Liver (tissue), 8 donors: ENCODE measurements at regions not wholly inside any gene's neighbourhood (a gene's known extent, or its start where the extent isn't known, plus 50 kb on each side); places are given as distances from the start of the nearest gene placed in this dataset.

Experiments
- DNase-seq: peaks from one replicate; pipeline ENCODE4 v3.0.0-alpha.2; 2017; ENCODE audit warnings: low spot score
- H3K27ac ChIP-seq, 2 donors: one replicate each; pipeline ENCODE4 v1.7.0; 2013; ENCODE audit warnings: inconsistent platforms in 2 of 2, low read length in 2 of 2, control low read depth in 1 of 2, low read depth in 1 of 2, mild to moderate bottlenecking in 1 of 2
- H3K27me3 ChIP-seq, 4 donors: one replicate each; pipeline versions ENCODE4 v1.6.1 to v1.7.0; 2013; ENCODE audit warnings: low read length in 3 of 4, inconsistent platforms in 1 of 4, mild to moderate bottlenecking in 1 of 4, moderate library complexity in 1 of 4; ENCODE audit not compliant: control insufficient read depth in 4 of 4, insufficient read depth in 4 of 4
- H3K36me3 ChIP-seq, 4 donors: one replicate each; pipeline versions ENCODE4 v1.6.1 to v1.7.0; 2013; ENCODE audit warnings: low read length in 3 of 4, mild to moderate bottlenecking in 3 of 4, low read depth in 1 of 4, moderate library complexity in 1 of 4; ENCODE audit not compliant: control insufficient read depth in 4 of 4, insufficient read depth in 3 of 4
- H3K4me1 ChIP-seq, 4 donors: one replicate each; pipeline versions ENCODE4 v1.6.1 to v1.7.0; 2013; ENCODE audit warnings: low read length in 3 of 4, mild to moderate bottlenecking in 3 of 4, moderate library complexity in 1 of 4; ENCODE audit not compliant: control insufficient read depth in 4 of 4, insufficient read depth in 4 of 4
- H3K4me3 ChIP-seq, 3 donors: one replicate each; pipeline versions ENCODE4 v1.6.1 to v1.7.0; 2013; ENCODE audit warnings: low read length in 3 of 3, control low read depth in 1 of 3, low read depth in 1 of 3, mild to moderate bottlenecking in 1 of 3
- H3K9ac ChIP-seq, 2 donors: one replicate each; pipeline ENCODE4 v1.7.0; 2013; ENCODE audit warnings: low read length in 2 of 2, mild to moderate bottlenecking in 2 of 2, moderate library complexity in 2 of 2, control low read depth in 1 of 2, low read depth in 1 of 2
- H3K9me3 ChIP-seq, 4 donors: one replicate each; pipeline versions ENCODE4 v1.6.1 to v1.7.0; 2013; ENCODE audit warnings: low read length in 3 of 4; ENCODE audit not compliant: control insufficient read depth in 4 of 4
- ATF3 ChIP-seq: IDR thresholded peaks from 2 replicates; pipeline ENCODE4 v1.6.1; 2016; ENCODE audit warnings: antibody characterized with exemption
- CTCF ChIP-seq: fragments of 150-350 bp; IDR thresholded peaks from 2 replicates; pipeline ENCODE4 v1.5.1; 2017; ENCODE audit warnings: improper control_type of control experiment, low read depth, low read length; ENCODE audit not compliant: missing input control
- EGR1 ChIP-seq, 2 donors: IDR thresholded peaks; 2 replicates each; pipeline ENCODE4 v1.6.1; 2016 to 2018; ENCODE audit warnings: antibody characterized with exemption in 2 of 2, low read depth in 2 of 2
- GABPA ChIP-seq, 2 donors: IDR thresholded peaks in 1 of 2; conservative IDR thresholded peaks in 1 of 2; 2 replicates each; pipeline ENCODE4 v1.6.1; 2016; ENCODE audit warnings: antibody characterized with exemption in 2 of 2, mild to moderate bottlenecking in 1 of 2, moderate library complexity in 1 of 2
- HNF4A ChIP-seq, 2 donors: conservative IDR thresholded peaks; 2 replicates each; pipeline ENCODE4 v1.6.1; 2016; ENCODE audit warnings: antibody characterized with exemption in 2 of 2, mild to moderate bottlenecking in 2 of 2
- JUND ChIP-seq, 2 donors: IDR thresholded peaks; 2 replicates each; pipeline ENCODE4 v1.6.1; 2016; ENCODE audit warnings: antibody characterized with exemption in 2 of 2
- MAX ChIP-seq: IDR thresholded peaks from 2 replicates; pipeline ENCODE4 v1.6.1; 2016; ENCODE audit warnings: antibody characterized with exemption
- NR2F2 ChIP-seq: IDR thresholded peaks from 2 replicates; pipeline ENCODE4 v1.6.1; 2016; ENCODE audit warnings: antibody characterized with exemption
- RAD21 ChIP-seq, 2 donors: IDR thresholded peaks; 2 replicates each; pipeline ENCODE4 v1.6.1; 2016; ENCODE audit warnings: antibody characterized with exemption in 2 of 2, mild to moderate bottlenecking in 2 of 2
- REST ChIP-seq: IDR thresholded peaks from 2 replicates; pipeline ENCODE4 v1.6.1; 2016; ENCODE audit warnings: antibody characterized with exemption, mild to moderate bottlenecking
- RXRA ChIP-seq, 2 donors: IDR thresholded peaks; 2 replicates each; pipeline ENCODE4 v1.6.1; 2017 to 2018; ENCODE audit warnings: antibody characterized with exemption in 2 of 2, mild to moderate bottlenecking in 1 of 2
- SP1 ChIP-seq: IDR thresholded peaks from 2 replicates; pipeline ENCODE4 v1.6.1; 2018; ENCODE audit warnings: antibody characterized with exemption, mild to moderate bottlenecking
- TAF1 ChIP-seq: conservative IDR thresholded peaks from 2 replicates; pipeline ENCODE4 v1.6.1; 2016; ENCODE audit warnings: antibody characterized with exemption, mild to moderate bottlenecking
- ZBTB33 ChIP-seq: IDR thresholded peaks from 2 replicates; pipeline ENCODE4 v1.6.1; 2016; ENCODE audit warnings: antibody characterized with exemption
- WGBS: extraction: QIAGEN DNeasy Blood & Tissue Kit; methylation state at CpG from one replicate; pipeline ENCODE4 v1.1.7; 2013; 5-methylcytosine and 5-hydroxymethylcytosine counted together
- donor health status: healthy.
- donor health status: healthy.
- donor health status: healthy.
- donor health status: healthy.
- donor health status: healthy.

- TF ChIP-seq SP1 (no peak), TAF1 (no peak), EGR1 (IDR thresholded peaks at IDR 0.05; ENCODE audit: low read depth in 2 of 2) (no peak)
Measured at GRCh38 chr12:33317746-33318145, 121.9 kb downstream of the SYT10 start (continued).

GRCh38 chr12:33314223-33314622 lies 125.4 kb downstream of the SYT10 start:
- no peaks in the 10 kb centered on the region for H3K4me1 ChIP-seq
- WGBS = 40% methylated on average over 1 of the region's 1 CpG
- no peak for DNase-seq
- no peak overlapping the region for H3K27ac ChIP-seq
- no peaks in the 10 kb centered on the region for H3K36me3 ChIP-seq
- H3K9me3 ChIP-seq = no peaks in the 10 kb centered on the region
- H3K27me3 ChIP-seq = no peaks in the 10 kb centered on the region
- H3K9ac ChIP-seq = no peak overlapping the region
- no peak for TF ChIP-seq TAF1
- H3K4me3 ChIP-seq = no peak overlapping the region

- H3K9me3 ChIP-seq = no peaks in the 10 kb centered on the region
- no peak for TF ChIP-seq JUND (IDR thresholded peaks at IDR 0.05)
- TF ChIP-seq GABPA (IDR thresholded peaks at IDR 0.05 in 1 of 2, conservative IDR thresholded peaks at IDR 0.05 in 1 of 2) = no peak
- TF ChIP-seq MAX = no peak
- TF ChIP-seq ATF3 = no peak
- TF ChIP-seq RXRA (IDR thresholded peaks at IDR 0.05) = no peak
- TF ChIP-seq RAD21 (IDR thresholded peaks at IDR 0.05) = no peak
- TF ChIP-seq EGR1 (IDR thresholded peaks at IDR 0.05; ENCODE audit: low read depth in 2 of 2) = no peak
- TF ChIP-seq HNF4A (conservative IDR thresholded peaks at IDR 0.05) = no peak
- TF ChIP-seq CTCF = no peak
- no peak for TF ChIP-seq NR2F2
- no peak overlapping the region for H3K9ac ChIP-seq
- no peaks in the 10 kb centered on the region for H3K27me3 ChIP-seq
- H3K4me1 ChIP-seq = no peaks in the 10 kb centered on the region
- no peak for DNase-seq
- no peak overlapping the region for H3K27ac ChIP-seq
- no peaks in the 10 kb centered on the region for H3K36me3 ChIP-seq
- no peak overlapping the region for H3K4me3 ChIP-seq
Measured at GRCh38 chr12:33313476-33313875, 126.1 kb downstream of the SYT10 start.

GRCh38 chr12:33310471-33310870 lies 129.1 kb downstream of the SYT10 start:
- no peaks in the 10 kb centered on the region for H3K9me3 ChIP-seq
- no peaks in the 10 kb centered on the region for H3K4me1 ChIP-seq
- TF ChIP-seq ZBTB33 (no peak), REST (no peak), MAX (no peak), EGR1 (IDR thresholded peaks at IDR 0.05; ENCODE audit: low read depth in 2 of 2) (no peak), GABPA (IDR thresholded peaks at IDR 0.05 in 1 of 2, conservative IDR thresholded peaks at IDR 0.05 in 1 of 2) (no peak)
- DNase-seq = no peak
- no peak overlapping the region for H3K27ac ChIP-seq
- H3K9ac ChIP-seq = no peak overlapping the region
- no peaks in the 10 kb centered on the region for H3K36me3 ChIP-seq
- 78% methylated on average over 4 of the region's 4 CpGs for WGBS
- H3K4me3 ChIP-seq = no peak overlapping the region
- H3K27me3 ChIP-seq = no peaks in the 10 kb centered on the region
